Testis (tissue), 2 donors: ENCODE measurements at regions not wholly inside any gene's neighbourhood (a gene's known extent, or its start where the extent isn't known, plus 50 kb on each side); places are given as distances from the start of the nearest gene placed in this dataset.

ENCODE experiments used
- CTCF ChIP-seq, 3 experiments: fragments of 450-650 bp in 2 of 3; fragments of 200-600 bp in 1 of 3; sonication (generic) in 1 of 3; IDR thresholded peaks; one replicate each; pipeline ENCODE4 v1.5.1; 2016 to 2019; ENCODE audit warnings: antibody characterized with exemption in 3 of 3, mild to moderate bottlenecking in 2 of 3, moderate library complexity in 1 of 3
- POLR2A ChIP-seq: fragments of 450-650 bp; IDR thresholded peaks from one replicate; pipeline ENCODE4 v1.6.1; 2017; ENCODE audit warnings: antibody characterized with exemption, mild to moderate bottlenecking, moderate library complexity

GRCh38 chr2:238593678-238594077 lies 167.0 kb downstream of the ASB1 start:
- no peak for TF ChIP-seq CTCF (IDR thresholded peaks at IDR 0.05)
- no peak for TF ChIP-seq POLR2A
